GM12874 (cell line): ENCODE measurements at regions not wholly inside any gene's neighbourhood (a gene's known extent, or its start where the extent isn't known, plus 50 kb on each side); places are given as distances from the start of the nearest gene placed in this dataset.

Experiments
- CTCF ChIP-seq: IDR thresholded peaks from 2 replicates; pipeline ENCODE4 v1.5.1; 2011; ENCODE audit warnings: low read depth, mild to moderate bottlenecking, control low read depth, low read length, moderate library complexity; ENCODE audit not compliant: insufficient read depth

- TF ChIP-seq CTCF = no peak
Observed at GRCh38 chr13:26834646-26835045, 74.1 kb upstream of the GPR12 start.

GRCh38 chr13:26831336-26831908, 70.8 kb upstream of the GPR12 start:
- TF ChIP-seq CTCF = no peak

GRCh38 chr13:26829716-26830115, 69.1 kb upstream of the GPR12 start:
- TF ChIP-seq CTCF = no peak

- no peak for TF ChIP-seq CTCF
Observed at GRCh38 chr13:26824581-26824980, 64.0 kb upstream of the GPR12 start.

GRCh38 chr13:26822146-26822545, 61.6 kb upstream of the GPR12 start:
- no peak for TF ChIP-seq CTCF

GRCh38 chr13:26821672-26822071, 61.1 kb upstream of the GPR12 start:
- TF ChIP-seq CTCF = no peak

GRCh38 chr13:26820871-26821270, 60.3 kb upstream of the GPR12 start:
- TF ChIP-seq CTCF = no peak

GRCh38 chr13:26819046-26819445, 58.5 kb upstream of the GPR12 start:
- TF ChIP-seq CTCF = no peak
